ENCODE measurements at regions not wholly inside any gene's neighbourhood (a gene's known extent, or its start where the extent isn't known, plus 50 kb on each side); places are given as distances from the start of the nearest gene placed in this dataset.

DNA sequence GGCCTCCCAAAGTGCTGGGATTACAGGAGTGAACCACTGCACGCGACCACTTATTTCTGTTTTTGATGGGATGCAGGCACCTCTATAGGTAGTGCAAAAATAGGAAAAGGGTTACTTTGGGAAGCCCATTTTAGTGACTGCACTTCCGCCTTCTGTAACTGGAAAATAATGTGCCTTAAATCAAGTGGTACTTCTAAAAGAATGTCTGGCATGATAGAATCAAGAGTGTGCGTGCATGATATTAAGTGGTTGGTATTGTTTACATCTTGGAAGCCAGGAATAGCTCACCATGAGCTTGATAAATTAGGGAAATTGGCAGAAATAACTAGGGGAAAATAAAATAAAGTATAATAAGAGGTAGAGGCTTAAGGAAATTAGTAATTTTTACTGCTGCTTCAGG lies 1067.0 kb downstream of the ADGRL2 start:
- no peaks in the 10 kb centered on the region for H3K9me3 ChIP-seq (ENCODE audit: control insufficient read depth in 2 of 2, insufficient read depth in 1 of 2, low read length in 1 of 2)
- DNase-seq (ENCODE audit: low read depth in 6 of 9, low spot score in 9 of 9): no peak
- no peaks in the 10 kb centered on the region for H3K4me1 ChIP-seq (ENCODE audit: control insufficient read depth in 2 of 2, insufficient read depth in 2 of 2, low read length in 2 of 2)
- H3K4me3 ChIP-seq (ENCODE audit: low read length in 2 of 2): no peak overlapping the region
- no peaks in the 10 kb centered on the region for H3K36me3 ChIP-seq (ENCODE audit: control insufficient read depth in 2 of 2, insufficient read depth in 2 of 2, low read length in 1 of 2)
- WGBS: 95% methylated on average over 4 of the region's 4 CpGs
- no peak overlapping the region for H3K27ac ChIP-seq (ENCODE audit: low read depth in 1 of 2, low read length in 1 of 2)
- H3K27me3 ChIP-seq (ENCODE audit: control insufficient read depth in 2 of 2, insufficient read depth in 1 of 2, low read length in 1 of 2): no peaks in the 10 kb centered on the region

DNA sequence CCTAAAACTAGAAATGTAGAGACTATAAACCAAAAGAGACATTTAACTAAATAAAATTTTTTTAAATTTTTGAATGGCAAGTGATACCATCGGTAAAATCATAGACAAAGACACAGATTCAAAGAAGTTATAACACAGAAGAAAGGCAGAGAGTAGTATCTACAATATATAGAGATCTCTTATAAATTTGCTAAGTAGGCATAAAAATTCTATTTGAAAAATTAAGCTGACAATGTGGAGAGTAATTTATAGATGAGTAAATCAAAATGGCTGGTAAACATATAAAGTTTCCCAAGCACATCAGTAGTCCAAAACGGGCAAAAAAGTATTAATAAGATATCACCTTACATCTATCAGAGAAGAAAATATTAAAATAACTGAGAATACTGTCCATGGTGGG lies 1061.0 kb downstream of the ADGRL2 start:
- no peaks in the 10 kb centered on the region for H3K36me3 ChIP-seq (ENCODE audit: control insufficient read depth in 2 of 2, insufficient read depth in 2 of 2, low read length in 1 of 2)
- DNase-seq (ENCODE audit: low read depth in 6 of 9, low spot score in 9 of 9): no peak
- WGBS: 94% methylated on average over 2 of the region's 2 CpGs
- no peak overlapping the region for H3K27ac ChIP-seq (ENCODE audit: low read depth in 1 of 2, low read length in 1 of 2)
- no peak overlapping the region for H3K4me3 ChIP-seq (ENCODE audit: low read length in 2 of 2)
- H3K9me3 ChIP-seq (ENCODE audit: control insufficient read depth in 2 of 2, insufficient read depth in 1 of 2, low read length in 1 of 2): no peaks in the 10 kb centered on the region
- no peaks in the 10 kb centered on the region for H3K27me3 ChIP-seq (ENCODE audit: control insufficient read depth in 2 of 2, insufficient read depth in 1 of 2, low read length in 1 of 2)
- no peaks in the 10 kb centered on the region for H3K4me1 ChIP-seq (ENCODE audit: control insufficient read depth in 2 of 2, insufficient read depth in 2 of 2, low read length in 2 of 2)

GRCh38 chr1:82858031-82858430 lies 1057.3 kb downstream of the ADGRL2 start:
- no peaks in the 10 kb centered on the region for H3K4me1 ChIP-seq (ENCODE audit: control insufficient read depth in 2 of 2, insufficient read depth in 2 of 2, low read length in 2 of 2)
- H3K36me3 ChIP-seq (ENCODE audit: control insufficient read depth in 2 of 2, insufficient read depth in 2 of 2, low read length in 1 of 2): no peaks in the 10 kb centered on the region
- no peaks in the 10 kb centered on the region for H3K27me3 ChIP-seq (ENCODE audit: control insufficient read depth in 2 of 2, insufficient read depth in 1 of 2, low read length in 1 of 2)
- H3K27ac ChIP-seq (ENCODE audit: low read depth in 1 of 2, low read length in 1 of 2): no peak overlapping the region
- no peaks in the 10 kb centered on the region for H3K9me3 ChIP-seq (ENCODE audit: control insufficient read depth in 2 of 2, insufficient read depth in 1 of 2, low read length in 1 of 2)
- no peak overlapping the region for H3K4me3 ChIP-seq (ENCODE audit: low read length in 2 of 2)
- 93% methylated on average over 4 of the region's 4 CpGs for WGBS
- no peak for DNase-seq (ENCODE audit: low read depth in 6 of 9, low spot score in 9 of 9)

DNA sequence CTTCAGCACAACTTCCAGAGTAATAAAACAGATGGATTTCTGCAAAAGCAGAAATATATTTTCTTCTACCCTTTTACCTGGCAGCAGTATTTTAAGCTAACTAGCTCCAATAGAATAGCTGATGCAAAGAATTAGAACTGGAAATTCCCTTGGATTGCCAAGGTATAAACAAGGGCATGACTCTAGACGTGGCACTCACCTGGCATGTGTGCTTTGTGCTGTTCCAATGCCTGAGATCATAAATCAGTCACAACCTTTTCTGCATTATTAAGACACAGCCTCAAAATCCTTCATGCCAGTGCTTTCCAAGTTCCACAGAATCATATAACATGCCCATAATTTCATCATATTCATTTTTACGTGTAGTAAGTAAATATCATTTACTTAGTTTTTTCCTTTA lies 1048.7 kb downstream of the ADGRL2 start:
- 89% methylated on average over 2 of the region's 2 CpGs for WGBS
- Histone ChIP-seq H3K27me3 (ENCODE audit: control insufficient read depth in 2 of 2, insufficient read depth in 1 of 2, low read length in 1 of 2) (no peaks in the 10 kb centered on the region), H3K27ac (ENCODE audit: low read depth in 1 of 2, low read length in 1 of 2) (no peak overlapping the region), H3K4me1 (ENCODE audit: control insufficient read depth in 2 of 2, insufficient read depth in 2 of 2, low read length in 2 of 2) (no peaks in the 10 kb centered on the region), H3K4me3 (ENCODE audit: low read length in 2 of 2) (no peak overlapping the region), H3K9me3 (ENCODE audit: control insufficient read depth in 2 of 2, insufficient read depth in 1 of 2, low read length in 1 of 2) (no peaks in the 10 kb centered on the region), H3K36me3 (ENCODE audit: control insufficient read depth in 2 of 2, insufficient read depth in 2 of 2, low read length in 1 of 2) (no peaks in the 10 kb centered on the region)
- no peak for DNase-seq (ENCODE audit: low read depth in 6 of 9, low spot score in 9 of 9)

DNA sequence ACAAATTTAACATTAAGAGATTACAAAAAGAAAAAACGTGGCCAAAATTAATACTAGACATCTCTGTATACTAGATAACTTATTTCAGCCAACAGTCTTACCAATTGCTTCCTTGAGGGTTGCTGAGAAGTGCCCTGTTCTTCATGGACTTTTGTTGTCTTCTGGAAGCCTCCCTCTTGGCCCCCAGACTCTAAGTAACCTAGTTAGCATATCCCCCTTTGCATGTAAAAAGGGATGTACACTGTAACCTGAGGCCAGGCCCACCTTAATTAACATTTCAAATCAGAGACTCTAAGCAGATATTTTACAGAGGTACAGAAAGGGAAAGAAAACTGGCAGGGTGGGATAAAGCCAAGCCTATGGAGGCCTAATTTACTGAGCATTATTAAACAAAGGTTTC lies 1047.3 kb downstream of the ADGRL2 start:
- H3K36me3 ChIP-seq (ENCODE audit: control insufficient read depth in 2 of 2, insufficient read depth in 2 of 2, low read length in 1 of 2): no peaks in the 10 kb centered on the region
- no peaks in the 10 kb centered on the region for H3K27me3 ChIP-seq (ENCODE audit: control insufficient read depth in 2 of 2, insufficient read depth in 1 of 2, low read length in 1 of 2)
- WGBS: 83% methylated on average over 1 of the region's 1 CpG
- no peak overlapping the region for H3K27ac ChIP-seq (ENCODE audit: low read depth in 1 of 2, low read length in 1 of 2)
- H3K4me3 ChIP-seq (ENCODE audit: low read length in 2 of 2): no peak overlapping the region
- no peaks in the 10 kb centered on the region for H3K9me3 ChIP-seq (ENCODE audit: control insufficient read depth in 2 of 2, insufficient read depth in 1 of 2, low read length in 1 of 2)
- H3K4me1 ChIP-seq (ENCODE audit: control insufficient read depth in 2 of 2, insufficient read depth in 2 of 2, low read length in 2 of 2): no peaks in the 10 kb centered on the region
- no peak for DNase-seq (ENCODE audit: low read depth in 6 of 9, low spot score in 9 of 9)

- Histone ChIP-seq H3K27me3 (ENCODE audit: control insufficient read depth in 2 of 2, insufficient read depth in 1 of 2, low read length in 1 of 2) (no peaks in the 10 kb centered on the region), H3K27ac (ENCODE audit: low read depth in 1 of 2, low read length in 1 of 2) (no peak overlapping the region), H3K4me1 (ENCODE audit: control insufficient read depth in 2 of 2, insufficient read depth in 2 of 2, low read length in 2 of 2) (no peaks in the 10 kb centered on the region), H3K36me3 (ENCODE audit: control insufficient read depth in 2 of 2, insufficient read depth in 2 of 2, low read length in 1 of 2) (no peaks in the 10 kb centered on the region), H3K4me3 (ENCODE audit: low read length in 2 of 2) (no peak overlapping the region), H3K9me3 (ENCODE audit: control insufficient read depth in 2 of 2, insufficient read depth in 1 of 2, low read length in 1 of 2) (no peaks in the 10 kb centered on the region)
- 98% methylated on average over 2 of the region's 2 CpGs for WGBS
- DNase-seq (ENCODE audit: low read depth in 6 of 9, low spot score in 9 of 9): no peak
Measured at GRCh38 chr1:82845866-82846265, 1045.1 kb downstream of the ADGRL2 start.

- DNase-seq (ENCODE audit: low read depth in 6 of 9, low spot score in 9 of 9): no peak
- Histone ChIP-seq H3K4me1 (ENCODE audit: control insufficient read depth in 2 of 2, insufficient read depth in 2 of 2, low read length in 2 of 2) (no peaks in the 10 kb centered on the region), H3K4me3 (ENCODE audit: low read length in 2 of 2) (no peak overlapping the region), H3K9me3 (ENCODE audit: control insufficient read depth in 2 of 2, insufficient read depth in 1 of 2, low read length in 1 of 2) (no peaks in the 10 kb centered on the region), H3K36me3 (ENCODE audit: control insufficient read depth in 2 of 2, insufficient read depth in 2 of 2, low read length in 1 of 2) (no peaks in the 10 kb centered on the region), H3K27me3 (ENCODE audit: control insufficient read depth in 2 of 2, insufficient read depth in 1 of 2, low read length in 1 of 2) (no peaks in the 10 kb centered on the region), H3K27ac (ENCODE audit: low read depth in 1 of 2, low read length in 1 of 2) (no peak overlapping the region)
- 95% methylated on average over 4 of the region's 4 CpGs for WGBS
Measured at GRCh38 chr1:82844911-82845827, 1044.4 kb downstream of the ADGRL2 start.

DNA sequence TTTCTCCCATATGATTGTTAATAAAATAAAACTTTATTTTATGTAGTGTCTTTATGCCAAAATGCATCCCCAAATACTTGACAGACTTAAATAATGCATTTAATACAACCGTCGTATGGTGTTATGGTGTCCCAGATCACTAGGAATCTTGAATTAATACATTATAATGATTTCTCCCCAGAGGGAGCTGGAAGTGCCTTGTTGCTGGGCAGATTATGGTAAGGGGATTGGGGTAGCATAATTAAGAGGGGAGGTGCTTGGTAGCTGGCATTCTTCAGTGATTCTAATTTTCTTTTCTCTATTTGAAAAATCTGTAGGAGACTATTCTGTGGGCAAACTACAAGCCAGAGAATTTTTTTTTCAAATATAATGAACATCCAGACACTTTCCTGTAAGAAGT lies 1043.7 kb downstream of the ADGRL2 start:
- Histone ChIP-seq H3K4me3 (ENCODE audit: low read length in 2 of 2) (no peak overlapping the region), H3K36me3 (ENCODE audit: control insufficient read depth in 2 of 2, insufficient read depth in 2 of 2, low read length in 1 of 2) (no peaks in the 10 kb centered on the region), H3K27ac (ENCODE audit: low read depth in 1 of 2, low read length in 1 of 2) (no peak overlapping the region), H3K4me1 (ENCODE audit: control insufficient read depth in 2 of 2, insufficient read depth in 2 of 2, low read length in 2 of 2) (no peaks in the 10 kb centered on the region), H3K27me3 (ENCODE audit: control insufficient read depth in 2 of 2, insufficient read depth in 1 of 2, low read length in 1 of 2) (no peaks in the 10 kb centered on the region), H3K9me3 (ENCODE audit: control insufficient read depth in 2 of 2, insufficient read depth in 1 of 2, low read length in 1 of 2) (no peaks in the 10 kb centered on the region)
- DNase-seq (ENCODE audit: low read depth in 6 of 9, low spot score in 9 of 9): no peak
- WGBS: 98% methylated on average over 2 of the region's 2 CpGs

GRCh38 chr1:82843876-82844275 lies 1043.1 kb downstream of the ADGRL2 start:
- Histone ChIP-seq H3K9me3 (ENCODE audit: control insufficient read depth in 2 of 2, insufficient read depth in 1 of 2, low read length in 1 of 2) (no peaks in the 10 kb centered on the region), H3K36me3 (ENCODE audit: control insufficient read depth in 2 of 2, insufficient read depth in 2 of 2, low read length in 1 of 2) (no peaks in the 10 kb centered on the region), H3K4me3 (ENCODE audit: low read length in 2 of 2) (no peak overlapping the region), H3K27me3 (ENCODE audit: control insufficient read depth in 2 of 2, insufficient read depth in 1 of 2, low read length in 1 of 2) (no peaks in the 10 kb centered on the region), H3K4me1 (ENCODE audit: control insufficient read depth in 2 of 2, insufficient read depth in 2 of 2, low read length in 2 of 2) (no peaks in the 10 kb centered on the region), H3K27ac (ENCODE audit: low read depth in 1 of 2, low read length in 1 of 2) (no peak overlapping the region)
- WGBS: 96% methylated on average over 10 of the region's 10 CpGs
- DNase-seq (ENCODE audit: low read depth in 6 of 9, low spot score in 9 of 9): no peak
